Spleen (tissue), 11 donors: ENCODE measurements at regions not wholly inside any gene's neighbourhood (a gene's known extent, or its start where the extent isn't known, plus 50 kb on each side); places are given as distances from the start of the nearest gene placed in this dataset.
"Not testable (repeated sequence)": the region's sequence is repeated elsewhere in the genome, so short reads cannot be mapped to it uniquely, and the experiment has no call there.

ENCODE experiments used
- DNase-seq: peaks from one replicate; pipeline ENCODE4 v3.0.0-alpha.2; 2020
- H3K27ac ChIP-seq, 8 donors: fragments of 200-600 bp; sonication (generic) in 7 of 8; 1 replicate in 4 of 8; 2 replicates in 4 of 8; pipeline versions ENCODE4 v1.5.0 to v1.8.0; 2016 to 2021; ENCODE audit warnings: inconsistent platforms in 4 of 8, mild to moderate bottlenecking in 4 of 8, moderate library complexity in 1 of 8
- H3K27me3 ChIP-seq, 7 donors: fragments of 200-600 bp; sonication (generic) in 6 of 7; replicated peaks in 1 of 7; 1 replicate in 4 of 7; 2 replicates in 3 of 7; pipeline versions ENCODE4 v1.5.0 to v1.8.0; 2016 to 2021; ENCODE audit warnings: inconsistent platforms in 3 of 7, mild to moderate bottlenecking in 1 of 7
- H3K36me3 ChIP-seq, 6 donors: fragments of 200-600 bp; sonication (generic) in 5 of 6; 1 replicate in 4 of 6; 2 replicates in 2 of 6; pipeline versions ENCODE4 v1.5.0 to v1.8.0; 2016 to 2021; ENCODE audit warnings: inconsistent platforms in 2 of 6
- H3K4me1 ChIP-seq, 6 donors: fragments of 200-600 bp; sonication (generic) in 5 of 6; 1 replicate in 3 of 6; 2 replicates in 3 of 6; pipeline versions ENCODE4 v1.5.0 to v1.8.0; 2016 to 2021; ENCODE audit warnings: inconsistent platforms in 3 of 6
- H3K4me3 ChIP-seq, 8 donors: fragments of 200-600 bp; sonication (generic) in 7 of 8; 1 replicate in 4 of 8; 2 replicates in 4 of 8; pipeline versions ENCODE4 v1.5.0 to v1.8.0; 2016 to 2021; ENCODE audit warnings: inconsistent platforms in 4 of 8, mild to moderate bottlenecking in 4 of 8, moderate library complexity in 2 of 8
- H3K9me3 ChIP-seq, 8 donors: fragments of 200-600 bp; sonication (generic) in 7 of 8; 1 replicate in 4 of 8; 2 replicates in 4 of 8; pipeline versions ENCODE4 v1.5.0 to v1.8.0; 2016 to 2021; ENCODE audit warnings: inconsistent platforms in 4 of 8
- CTCF ChIP-seq, 11 experiments: fragments of 200-600 bp in 7 of 11; fragments of 450-650 bp in 4 of 11; sonication (generic) in 4 of 11; IDR thresholded peaks in 8 of 11; conservative IDR thresholded peaks in 3 of 11; 1 replicate in 7 of 11; 2 replicates in 4 of 11; pipeline versions ENCODE4 v1.4.0 to v1.8.0; 2016 to 2021; ENCODE audit warnings: antibody characterized with exemption in 11 of 11, inconsistent platforms in 4 of 11, mild to moderate bottlenecking in 1 of 11
- POLR2A ChIP-seq, 3 donors: fragments of 450-650 bp; IDR thresholded peaks; one replicate each; pipeline ENCODE4 v1.5.1; 2017; ENCODE audit warnings: antibody characterized with exemption in 3 of 3, mild to moderate bottlenecking in 1 of 3
- POLR2AphosphoS5 ChIP-seq, 3 donors: sonication (generic); formaldehyde crosslinking; IDR thresholded peaks; one replicate each; pipeline ENCODE4 v1.5.1; 2017; ENCODE audit warnings: antibody characterized with exemption in 3 of 3
- WGBS, 5 donors: extraction: QIAGEN DNeasy Blood & Tissue Kit in 3 of 5; methylation state at CpG; one replicate each; pipeline versions ENCODE4 v1.1.5 to v1.1.7; 2013 to 2018; 5-methylcytosine and 5-hydroxymethylcytosine counted together
- intact Hi-C: fragments of 100-400 bp; cut with DNase I; formaldehyde crosslinking; loops from one replicate; pipeline ENCODE4 v1.15.0; 2023; ENCODE audit warnings: low total_unique reads
- donor health status: healthy with polysubstance abuse.
- donor health status: DM: no; HTN: no; CAD: no; lungs with moderate emphysema.
- donor health status: DM: no; HTN: no; CAD: no.
- donor health status: Bipolar disorder and iron deficiency.
- donor health status: healthy.
- donor health status: DM: no; HTN: no; CAD: no.
- donor health status: DM: yes; HTN: yes; CAD: no.

GRCh38 chrX:63204266-63205074, 146.7 kb downstream of the SPIN4 start:
- H3K27ac ChIP-seq, H3K27me3 ChIP-seq, H3K36me3 ChIP-seq, H3K4me3 ChIP-seq, intact Hi-C loops, H3K4me1 ChIP-seq, DNase-seq, H3K9me3 ChIP-seq: not testable (repeated sequence)
- WGBS, 5 donors, result no CpG with 5 or more reads among the region's 7 CpGs

GRCh38 chrX:63201987-63202386, 149.1 kb downstream of the SPIN4 start:
- H3K4me3 ChIP-seq, H3K27ac ChIP-seq, H3K36me3 ChIP-seq, H3K9me3 ChIP-seq, H3K4me1 ChIP-seq, H3K27me3 ChIP-seq, DNase-seq, intact Hi-C loops: not testable (repeated sequence)
- WGBS, 5 donors, result no CpG with 5 or more reads among the region's 4 CpGs

- H3K27ac ChIP-seq, H3K36me3 ChIP-seq, H3K4me1 ChIP-seq, H3K4me3 ChIP-seq, DNase-seq, H3K27me3 ChIP-seq, H3K9me3 ChIP-seq, intact Hi-C loops: not testable (repeated sequence)
- WGBS, 5 donors, result no CpG with 5 or more reads among the region's 3 CpGs
These were observed 152.4 kb downstream of the SPIN4 start for GRCh38 chrX:63198693-63199092.

GRCh38 chrX:63192366-63193041, 158.6 kb downstream of the SPIN4 start:
- H3K4me1 ChIP-seq, H3K9me3 ChIP-seq, intact Hi-C loops, H3K4me3 ChIP-seq, H3K27me3 ChIP-seq, H3K27ac ChIP-seq, H3K36me3 ChIP-seq: not testable (repeated sequence)
- WGBS, 5 donors, result 89 to 97% (median 92%) methylated on average over 4 to 29 of the region's 29 CpGs
- DNase-seq, result peak; percentile 68

- intact Hi-C loops, result no loop called here
- TF ChIP-seq CTCF (IDR thresholded peaks at IDR 0.05 in 8 of 11, conservative IDR thresholded peaks at IDR 0.05 in 3 of 11) (no peak), POLR2A (IDR thresholded peaks at IDR 0.05) (no peak), POLR2AphosphoS5 (IDR thresholded peaks at IDR 0.05) (no peak)
- WGBS, 5 donors, result 43 to 67% (median 60%) methylated on average over 1 of the region's 1 CpG
These were observed 165.0 kb downstream of the SPIN4 start for GRCh38 chrX:63186137-63186536.

GRCh38 chrX:63179852-63180251, 171.3 kb downstream of the SPIN4 start:
- H3K36me3 ChIP-seq, H3K27me3 ChIP-seq, H3K4me3 ChIP-seq, H3K27ac ChIP-seq, intact Hi-C loops, H3K4me1 ChIP-seq, DNase-seq, H3K9me3 ChIP-seq: not testable (repeated sequence)
- WGBS, 5 donors, result no CpG with 5 or more reads among the region's 3 CpGs

More at GRCh38 chrX:63186137-63186536, 165.0 kb downstream of the SPIN4 start:
- Histone ChIP-seq H3K36me3 (no peaks in the 10 kb centered on the region), H3K4me1 (no peaks in the 10 kb centered on the region), H3K4me3 (no peak overlapping the region), H3K27ac (no peak overlapping the region), H3K27me3 (no peaks in the 10 kb centered on the region), H3K9me3 (no peaks in the 10 kb centered on the region)
- no peak for DNase-seq

GRCh38 chrX:63176578-63176977, 174.6 kb downstream of the SPIN4 start:
- H3K9me3 ChIP-seq, H3K27me3 ChIP-seq, H3K27ac ChIP-seq, H3K4me1 ChIP-seq, intact Hi-C loops, DNase-seq, H3K36me3 ChIP-seq, H3K4me3 ChIP-seq: not testable (repeated sequence)
- no CpG with 5 or more reads among the region's 4 CpGs for WGBS, 5 donors

GRCh38 chrX:63173841-63174718, 177.1 kb downstream of the SPIN4 start:
- H3K27me3 ChIP-seq, H3K9me3 ChIP-seq, DNase-seq, H3K27ac ChIP-seq, H3K36me3 ChIP-seq, intact Hi-C loops, H3K4me3 ChIP-seq, H3K4me1 ChIP-seq: not testable (repeated sequence)
- WGBS, 5 donors, result no CpG with 5 or more reads among the region's 8 CpGs

GRCh38 chrX:63169416-63169815, 181.7 kb downstream of the SPIN4 start:
- DNase-seq, H3K36me3 ChIP-seq, H3K27ac ChIP-seq, H3K4me1 ChIP-seq, intact Hi-C loops, H3K4me3 ChIP-seq, H3K27me3 ChIP-seq, H3K9me3 ChIP-seq: not testable (repeated sequence)
- WGBS, 5 donors, result no CpG with 5 or more reads among the region's 4 CpGs
